ENCODE measurements at regions not wholly inside any gene's neighbourhood (a gene's known extent, or its start where the extent isn't known, plus 50 kb on each side); places are given as distances from the start of the nearest gene placed in this dataset.

- DNase-seq (ENCODE audit: extremely low read depth, low read depth, low spot score) = no peak
Observed at GRCh38 chr3:21801631-21802030, 50.6 kb upstream of the ZNF385D start.

GRCh38 chr3:21803604-21804003 is 52.6 kb upstream of the ZNF385D start:
- DNase-seq (ENCODE audit: extremely low read depth, low read depth, low spot score) = no peak

- no peak for DNase-seq (ENCODE audit: extremely low read depth, low read depth, low spot score)
Observed at GRCh38 chr3:21804330-21804729, 53.3 kb upstream of the ZNF385D start.

GRCh38 chr3:21806733-21807132 is 55.7 kb upstream of the ZNF385D start:
- DNase-seq (ENCODE audit: extremely low read depth, low read depth, low spot score) = no peak

GRCh38 chr3:21825684-21826083 is 74.7 kb upstream of the ZNF385D start:
- DNase-seq (ENCODE audit: extremely low read depth, low read depth, low spot score) = no peak

- no peak for DNase-seq (ENCODE audit: extremely low read depth, low read depth, low spot score)
Observed at GRCh38 chr3:21826416-21826815, 75.4 kb upstream of the ZNF385D start.

- no peak for DNase-seq (ENCODE audit: extremely low read depth, low read depth, low spot score)
Observed at GRCh38 chr3:21830541-21830940, 79.5 kb upstream of the ZNF385D start.

- no peak for DNase-seq (ENCODE audit: extremely low read depth, low read depth, low spot score)
Observed at GRCh38 chr3:21835264-21835663, 84.3 kb upstream of the ZNF385D start.

- DNase-seq (ENCODE audit: extremely low read depth, low read depth, low spot score) = no peak
Observed at GRCh38 chr3:21836227-21836626, 85.2 kb upstream of the ZNF385D start.

DNA sequence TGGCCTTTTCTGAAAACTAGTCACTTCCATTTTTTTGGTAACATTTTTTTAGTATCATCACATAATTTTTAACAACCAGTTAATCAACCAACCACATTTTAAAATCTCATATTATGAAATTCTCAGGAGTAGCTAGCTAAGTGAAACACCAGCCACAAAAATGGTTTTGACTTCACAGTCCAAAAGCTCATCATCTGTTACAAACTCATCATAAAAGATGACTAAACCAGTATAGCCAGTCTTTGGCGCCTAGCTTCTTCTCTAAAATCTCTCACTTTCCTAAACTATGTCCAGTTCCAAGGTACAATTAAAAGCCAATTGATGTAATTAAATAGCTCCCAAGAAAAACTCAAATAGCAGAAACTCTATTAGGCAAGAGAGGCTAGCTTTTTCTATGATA is 88.2 kb upstream of the ZNF385D start:
- DNase-seq (ENCODE audit: extremely low read depth, low read depth, low spot score) = no peak

- no peak for DNase-seq (ENCODE audit: extremely low read depth, low read depth, low spot score)
Observed at GRCh38 chr3:21839592-21839991, 88.6 kb upstream of the ZNF385D start.

- no peak for DNase-seq (ENCODE audit: extremely low read depth, low read depth, low spot score)
Observed at GRCh38 chr3:21847005-21847404, 96.0 kb upstream of the ZNF385D start.

DNA sequence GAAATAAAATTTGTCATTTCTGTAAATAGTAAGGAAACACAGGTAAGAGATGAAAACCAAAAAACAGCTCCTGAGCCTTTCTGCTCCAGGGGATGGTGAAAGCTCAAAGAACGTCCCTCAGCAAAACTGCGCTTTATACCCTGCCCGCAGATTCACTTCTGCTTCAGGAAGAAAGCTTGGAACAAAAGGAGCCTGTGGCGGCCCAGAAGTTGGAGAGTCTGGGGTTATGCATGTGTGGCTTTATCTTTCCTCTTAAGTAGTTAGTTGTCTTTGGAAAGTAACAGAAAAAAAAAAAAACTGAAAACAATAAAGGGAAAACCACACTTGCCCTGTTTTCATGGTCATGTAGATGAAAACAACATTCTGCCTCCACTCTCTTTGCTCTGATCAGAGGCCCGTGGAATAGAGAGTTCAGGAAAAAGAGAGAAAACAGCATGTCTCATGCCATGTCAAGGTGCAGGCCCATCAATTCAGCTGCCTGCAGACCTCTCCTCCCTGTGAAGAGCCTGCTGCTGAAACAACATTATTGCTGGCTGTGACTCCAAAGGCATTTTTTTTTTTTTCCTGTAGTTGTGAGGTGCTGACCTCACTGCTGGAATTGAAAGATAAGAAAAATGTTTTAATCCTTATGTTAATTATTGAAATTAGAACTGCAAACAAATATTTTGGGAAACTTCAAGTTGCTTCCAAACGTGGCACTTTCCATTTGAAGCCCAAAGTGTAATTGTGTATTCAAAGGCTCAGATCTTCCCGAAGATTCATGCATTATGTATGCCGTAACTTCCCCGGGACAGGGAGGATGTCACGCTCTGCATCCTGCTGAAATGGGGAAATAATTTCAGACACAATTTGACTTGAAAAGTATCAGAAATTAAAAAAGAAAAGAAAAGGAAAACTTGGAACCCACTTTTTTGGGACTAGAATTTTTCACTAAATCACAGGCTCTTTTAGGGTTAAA is 108.4 kb upstream of the ZNF385D start:
- no peak for DNase-seq (ENCODE audit: extremely low read depth, low read depth, low spot score)

- DNase-seq (ENCODE audit: extremely low read depth, low read depth, low spot score) = no peak
Observed at GRCh38 chr3:21860082-21860475, 109.1 kb upstream of the ZNF385D start.

DNA sequence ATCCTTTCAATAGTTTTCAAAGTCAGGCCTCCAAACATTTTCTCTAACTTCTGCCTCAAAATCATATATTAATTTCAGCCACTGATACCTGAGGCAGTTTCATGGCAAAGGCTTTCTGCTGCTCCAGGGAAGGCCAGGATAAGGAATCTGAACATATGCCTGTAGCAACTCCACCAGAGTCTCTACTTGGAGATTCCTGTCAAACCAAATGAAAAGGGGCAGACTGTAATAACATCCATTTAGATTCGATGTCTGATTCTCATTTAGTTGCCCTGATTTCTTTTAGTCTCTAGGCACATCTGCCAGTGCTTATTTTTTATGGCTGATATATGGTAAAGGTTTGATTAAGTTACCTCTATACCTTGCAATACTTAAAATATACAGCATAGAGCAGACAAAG is 109.6 kb upstream of the ZNF385D start:
- no peak for DNase-seq (ENCODE audit: extremely low read depth, low read depth, low spot score)

DNA sequence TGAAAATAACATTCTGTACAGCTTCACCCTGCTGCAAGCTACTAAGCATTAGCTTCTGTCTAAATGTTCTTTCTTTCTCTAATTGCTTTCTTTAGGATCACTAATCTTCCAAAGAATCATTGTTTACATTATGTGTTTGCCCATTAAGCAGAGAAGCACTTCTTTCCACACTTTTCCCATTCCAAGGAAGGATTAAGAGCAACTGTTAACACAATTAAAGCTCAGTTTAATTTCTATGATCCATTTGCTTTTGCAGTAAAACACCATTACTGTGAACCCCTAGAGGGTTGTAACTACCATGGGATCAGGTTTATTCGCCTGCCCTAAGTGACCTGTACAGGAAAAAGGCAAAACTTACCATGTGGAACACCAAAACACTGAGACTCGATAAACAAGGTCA is 125.8 kb upstream of the ZNF385D start:
- no peak for DNase-seq (ENCODE audit: extremely low read depth, low read depth, low spot score)

DNA sequence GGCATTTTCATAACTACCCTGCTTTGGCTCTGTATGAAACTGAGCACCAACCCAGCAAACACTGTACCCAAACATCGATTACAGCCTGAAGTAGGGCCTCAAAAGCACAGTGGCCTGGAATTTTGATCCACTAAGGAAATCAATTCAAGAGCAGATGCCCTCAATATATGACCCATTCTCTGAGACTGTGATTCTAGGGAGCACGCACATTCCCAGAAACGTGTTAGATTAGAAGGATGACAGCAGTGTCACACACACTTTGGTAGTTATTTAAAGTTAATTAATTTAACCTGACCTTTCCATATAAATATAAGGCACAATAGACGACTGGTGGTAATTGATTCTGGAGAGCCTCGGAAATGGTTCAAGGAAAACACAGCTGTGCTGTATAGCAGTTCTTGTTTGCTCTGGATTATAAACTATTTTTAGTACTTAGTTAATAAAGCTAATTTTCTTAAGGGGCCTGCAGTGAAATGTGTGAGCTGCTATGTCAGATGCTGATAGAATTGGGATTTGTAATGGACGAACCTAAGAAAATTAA is 126.3 kb upstream of the ZNF385D start:
- no peak for DNase-seq (ENCODE audit: extremely low read depth, low read depth, low spot score)

- no peak for DNase-seq (ENCODE audit: extremely low read depth, low read depth, low spot score)
Observed at GRCh38 chr3:21879184-21879886, 128.3 kb upstream of the ZNF385D start.

GRCh38 chr3:21888656-21889055 is 137.6 kb upstream of the ZNF385D start:
- no peak for DNase-seq (ENCODE audit: extremely low read depth, low read depth, low spot score)

DNA sequence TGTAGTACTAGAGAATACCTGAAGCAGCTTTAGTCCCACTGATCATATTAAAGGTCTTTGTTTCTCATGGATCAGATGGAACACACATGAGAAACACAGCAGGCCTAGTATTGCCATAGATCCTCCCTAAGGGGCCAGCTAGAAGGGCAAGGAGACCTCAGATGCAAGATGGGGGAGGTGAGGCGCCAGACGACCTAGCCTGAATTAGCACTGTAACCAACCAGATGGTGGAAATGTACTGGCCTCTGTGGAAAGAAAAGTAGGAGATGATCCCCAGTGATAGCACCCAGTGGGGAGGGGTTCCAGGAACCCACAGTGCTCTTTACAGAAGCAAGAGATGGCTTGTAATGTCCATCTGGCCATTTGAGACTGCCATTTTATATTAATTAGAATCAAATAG is 138.2 kb upstream of the ZNF385D start:
- no peak for DNase-seq (ENCODE audit: extremely low read depth, low read depth, low spot score)

- no peak for DNase-seq (ENCODE audit: extremely low read depth, low read depth, low spot score)
Observed at GRCh38 chr3:21892104-21892503, 141.1 kb upstream of the ZNF385D start.

- DNase-seq (ENCODE audit: extremely low read depth, low read depth, low spot score) = no peak
Observed at GRCh38 chr3:21893242-21893641, 142.2 kb upstream of the ZNF385D start.

Measured in glomerular endothelial cell (primary cell).